ENCODE measurements at regions not wholly inside any gene's neighbourhood (a gene's known extent, or its start where the extent isn't known, plus 50 kb on each side); places are given as distances from the start of the nearest gene placed in this dataset.

DNA sequence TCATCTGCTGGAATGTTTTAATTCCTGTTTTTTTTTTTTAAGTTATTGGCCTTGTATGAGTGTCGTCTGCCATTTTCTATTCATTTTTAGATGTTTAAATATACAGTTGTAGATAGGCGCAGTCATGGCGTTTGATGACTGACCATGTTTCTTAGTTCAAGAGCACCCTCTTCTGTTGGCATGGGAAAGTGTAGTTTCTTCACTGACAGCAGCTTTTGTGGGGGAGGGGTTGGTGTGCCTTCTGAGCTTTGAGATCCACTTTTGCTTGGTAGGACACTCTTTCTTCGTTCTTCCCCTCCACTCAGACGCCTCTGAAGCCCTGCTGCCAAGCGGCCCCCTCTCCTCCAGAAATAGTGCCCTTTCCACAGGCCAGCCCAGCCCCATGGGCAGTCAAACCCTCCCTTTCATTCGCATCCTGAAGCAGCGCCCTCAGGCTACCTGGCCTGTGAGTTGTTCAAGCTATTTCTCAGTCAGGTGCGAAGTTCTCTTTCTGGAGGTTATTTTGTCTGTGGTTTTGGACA is 492.0 kb downstream of the TNS1 start (continued):
- TF ChIP-seq RFXANK (CRISPR knock-in tag; IDR thresholded peaks at IDR 0.05) (no peak), ZNF678 (CRISPR knock-in tag; IDR thresholded peaks at IDR 0.05) (no peak), MAFK (conservative IDR thresholded peaks at IDR 0.05 in 1 of 2, IDR thresholded peaks at IDR 0.05 in 1 of 2; ENCODE audit: low read length in 2 of 2) (no peak), NR2F1 (CRISPR knock-in tag; IDR thresholded peaks at IDR 0.05) (no peak), ZNF83 (CRISPR knock-in tag; IDR thresholded peaks at IDR 0.05; ENCODE audit: borderline replicate concordance) (no peak), ZBTB26 (CRISPR knock-in tag; IDR thresholded peaks at IDR 0.05; ENCODE audit: borderline replicate concordance) (no peak), KLF9 (CRISPR knock-in tag; IDR thresholded peaks at IDR 0.05; ENCODE audit: low read depth) (no peak), ZNF737 (CRISPR knock-in tag; IDR thresholded peaks at IDR 0.05; ENCODE audit: borderline replicate concordance) (no peak), RNF2 (conservative IDR thresholded peaks at IDR 0.05; ENCODE audit: low read depth) (no peak), KMT2A (CRISPR knock-in tag; IDR thresholded peaks at IDR 0.05) (no peak), ZNF788 (CRISPR knock-in tag; IDR thresholded peaks at IDR 0.05; ENCODE audit: borderline replicate concordance) (no peak), YEATS2 (CRISPR knock-in tag; IDR thresholded peaks at IDR 0.05; ENCODE audit: borderline replicate concordance) (0 out of 2 replicates have a peak, but pooled peaks have one; percentile 25), EP300 (IDR thresholded peaks at IDR 0.05; ENCODE audit: low read depth in 2 of 2, low read length in 2 of 2) (no peak), EP300 (CRISPR knock-in tag; IDR thresholded peaks at IDR 0.05; ENCODE audit: borderline replicate concordance) (no peak), ZNF713 (CRISPR knock-in tag; IDR thresholded peaks at IDR 0.05) (no peak), TARDBP (CRISPR knock-in tag; IDR thresholded peaks at IDR 0.05) (0 out of 2 replicates have a peak, but pooled peaks have one; percentile 31), ZNF564 (CRISPR knock-in tag; IDR thresholded peaks at IDR 0.05) (no peak), ZNF460 (CRISPR knock-in tag; IDR thresholded peaks at IDR 0.05; ENCODE audit: borderline replicate concordance) (no peak), ZNF839 (CRISPR knock-in tag; IDR thresholded peaks at IDR 0.05; ENCODE audit: borderline replicate concordance) (no peak), HDAC2 (CRISPR knock-in tag; IDR thresholded peaks at IDR 0.05) (no peak), ONECUT2 (CRISPR knock-in tag; IDR thresholded peaks at IDR 0.05) (no peak), SMC3 (IDR thresholded peaks at IDR 0.05; ENCODE audit: low read length) (peak; percentile 93), ZC3H4 (CRISPR knock-in tag; IDR thresholded peaks at IDR 0.05; ENCODE audit: borderline replicate concordance) (no peak)
- TF ChIP-seq, protein P1, sequence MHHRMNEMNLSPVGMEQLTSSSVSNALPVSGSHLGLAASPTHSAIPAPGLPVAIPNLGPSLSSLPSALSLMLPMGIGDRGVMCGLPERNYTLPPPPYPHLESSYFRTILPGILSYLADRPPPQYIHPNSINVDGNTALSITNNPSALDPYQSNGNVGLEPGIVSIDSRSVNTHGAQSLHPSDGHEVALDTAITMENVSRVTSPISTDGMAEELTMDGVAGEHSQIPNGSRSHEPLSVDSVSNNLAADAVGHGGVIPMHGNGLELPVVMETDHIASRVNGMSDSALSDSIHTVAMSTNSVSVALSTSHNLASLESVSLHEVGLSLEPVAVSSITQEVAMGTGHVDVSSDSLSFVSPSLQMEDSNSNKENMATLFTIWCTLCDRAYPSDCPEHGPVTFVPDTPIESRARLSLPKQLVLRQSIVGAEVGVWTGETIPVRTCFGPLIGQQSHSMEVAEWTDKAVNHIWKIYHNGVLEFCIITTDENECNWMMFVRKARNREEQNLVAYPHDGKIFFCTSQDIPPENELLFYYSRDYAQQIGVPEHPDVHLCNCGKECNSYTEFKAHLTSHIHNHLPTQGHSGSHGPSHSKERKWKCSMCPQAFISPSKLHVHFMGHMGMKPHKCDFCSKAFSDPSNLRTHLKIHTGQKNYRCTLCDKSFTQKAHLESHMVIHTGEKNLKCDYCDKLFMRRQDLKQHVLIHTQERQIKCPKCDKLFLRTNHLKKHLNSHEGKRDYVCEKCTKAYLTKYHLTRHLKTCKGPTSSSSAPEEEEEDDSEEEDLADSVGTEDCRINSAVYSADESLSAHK (CRISPR knock-in tag; IDR thresholded peaks at IDR 0.05; ENCODE audit: borderline replicate concordance), result no peak
- TF ChIP-seq, protein P2, sequence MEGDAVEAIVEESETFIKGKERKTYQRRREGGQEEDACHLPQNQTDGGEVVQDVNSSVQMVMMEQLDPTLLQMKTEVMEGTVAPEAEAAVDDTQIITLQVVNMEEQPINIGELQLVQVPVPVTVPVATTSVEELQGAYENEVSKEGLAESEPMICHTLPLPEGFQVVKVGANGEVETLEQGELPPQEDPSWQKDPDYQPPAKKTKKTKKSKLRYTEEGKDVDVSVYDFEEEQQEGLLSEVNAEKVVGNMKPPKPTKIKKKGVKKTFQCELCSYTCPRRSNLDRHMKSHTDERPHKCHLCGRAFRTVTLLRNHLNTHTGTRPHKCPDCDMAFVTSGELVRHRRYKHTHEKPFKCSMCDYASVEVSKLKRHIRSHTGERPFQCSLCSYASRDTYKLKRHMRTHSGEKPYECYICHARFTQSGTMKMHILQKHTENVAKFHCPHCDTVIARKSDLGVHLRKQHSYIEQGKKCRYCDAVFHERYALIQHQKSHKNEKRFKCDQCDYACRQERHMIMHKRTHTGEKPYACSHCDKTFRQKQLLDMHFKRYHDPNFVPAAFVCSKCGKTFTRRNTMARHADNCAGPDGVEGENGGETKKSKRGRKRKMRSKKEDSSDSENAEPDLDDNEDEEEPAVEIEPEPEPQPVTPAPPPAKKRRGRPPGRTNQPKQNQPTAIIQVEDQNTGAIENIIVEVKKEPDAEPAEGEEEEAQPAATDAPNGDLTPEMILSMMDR (CRISPR knock-in tag; IDR thresholded peaks at IDR 0.05), result peak; percentile 91
- TF ChIP-seq, protein P3, sequence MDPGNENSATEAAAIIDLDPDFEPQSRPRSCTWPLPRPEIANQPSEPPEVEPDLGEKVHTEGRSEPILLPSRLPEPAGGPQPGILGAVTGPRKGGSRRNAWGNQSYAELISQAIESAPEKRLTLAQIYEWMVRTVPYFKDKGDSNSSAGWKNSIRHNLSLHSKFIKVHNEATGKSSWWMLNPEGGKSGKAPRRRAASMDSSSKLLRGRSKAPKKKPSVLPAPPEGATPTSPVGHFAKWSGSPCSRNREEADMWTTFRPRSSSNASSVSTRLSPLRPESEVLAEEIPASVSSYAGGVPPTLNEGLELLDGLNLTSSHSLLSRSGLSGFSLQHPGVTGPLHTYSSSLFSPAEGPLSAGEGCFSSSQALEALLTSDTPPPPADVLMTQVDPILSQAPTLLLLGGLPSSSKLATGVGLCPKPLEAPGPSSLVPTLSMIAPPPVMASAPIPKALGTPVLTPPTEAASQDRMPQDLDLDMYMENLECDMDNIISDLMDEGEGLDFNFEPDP (CRISPR knock-in tag; conservative IDR thresholded peaks at IDR 0.05), result no peak
